ENCODE measurements at regions not wholly inside any gene's neighbourhood (a gene's known extent, or its start where the extent isn't known, plus 50 kb on each side); places are given as distances from the start of the nearest gene placed in this dataset.

DNA sequence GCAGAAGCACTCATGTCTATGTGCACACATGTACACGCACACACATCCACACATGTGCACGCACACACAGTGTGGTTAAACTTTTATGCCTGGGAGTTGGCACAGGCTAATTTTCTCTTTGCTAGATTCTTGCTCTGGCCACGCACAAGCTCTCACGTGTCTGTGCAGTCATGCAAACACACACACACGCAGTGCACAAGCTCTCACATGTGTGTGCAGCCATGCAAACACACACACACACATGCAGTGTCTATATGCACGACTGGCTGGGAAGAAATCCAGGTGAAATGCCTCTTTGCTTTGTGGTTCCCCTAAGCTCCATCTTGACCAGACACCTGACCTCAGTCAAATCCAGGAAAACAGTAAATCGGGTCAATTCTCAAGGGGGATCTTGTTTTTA, 138.0 kb downstream of the SHOX start:
- TF ChIP-seq, protein P1, sequence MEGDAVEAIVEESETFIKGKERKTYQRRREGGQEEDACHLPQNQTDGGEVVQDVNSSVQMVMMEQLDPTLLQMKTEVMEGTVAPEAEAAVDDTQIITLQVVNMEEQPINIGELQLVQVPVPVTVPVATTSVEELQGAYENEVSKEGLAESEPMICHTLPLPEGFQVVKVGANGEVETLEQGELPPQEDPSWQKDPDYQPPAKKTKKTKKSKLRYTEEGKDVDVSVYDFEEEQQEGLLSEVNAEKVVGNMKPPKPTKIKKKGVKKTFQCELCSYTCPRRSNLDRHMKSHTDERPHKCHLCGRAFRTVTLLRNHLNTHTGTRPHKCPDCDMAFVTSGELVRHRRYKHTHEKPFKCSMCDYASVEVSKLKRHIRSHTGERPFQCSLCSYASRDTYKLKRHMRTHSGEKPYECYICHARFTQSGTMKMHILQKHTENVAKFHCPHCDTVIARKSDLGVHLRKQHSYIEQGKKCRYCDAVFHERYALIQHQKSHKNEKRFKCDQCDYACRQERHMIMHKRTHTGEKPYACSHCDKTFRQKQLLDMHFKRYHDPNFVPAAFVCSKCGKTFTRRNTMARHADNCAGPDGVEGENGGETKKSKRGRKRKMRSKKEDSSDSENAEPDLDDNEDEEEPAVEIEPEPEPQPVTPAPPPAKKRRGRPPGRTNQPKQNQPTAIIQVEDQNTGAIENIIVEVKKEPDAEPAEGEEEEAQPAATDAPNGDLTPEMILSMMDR (conservative IDR thresholded peaks at IDR 0.05; ENCODE audit: low read length) = no peak
- TF ChIP-seq EZH2phosphoT487 (IDR thresholded peaks at IDR 0.05; ENCODE audit: borderline replicate concordance) = no peak
- Histone ChIP-seq H3K9me3 (ENCODE audit: insufficient read depth, low read depth, low read length) (no peaks in the 10 kb centered on the region), H3K4me3 (ENCODE audit: low read length, poor library complexity, severe bottlenecking) (no peak overlapping the region), H3K79me2 (ENCODE audit: insufficient read depth, low read length) (no peaks in the 10 kb centered on the region), H3F3A (ENCODE audit: low read depth) (no peaks in the 10 kb centered on the region), H3K9ac (ENCODE audit: low read depth, low read length, poor library complexity, severe bottlenecking) (no peak overlapping the region), H3K4me2 (ENCODE audit: low read depth, low read length, poor library complexity, severe bottlenecking) (no peak overlapping the region), H4K20me1 (ENCODE audit: insufficient read depth, low read length, poor library complexity, severe bottlenecking) (no peaks in the 10 kb centered on the region), H3K27me3 (ENCODE audit: insufficient read depth, low read length, poor library complexity, severe bottlenecking) (no peaks in the 10 kb centered on the region), H3K9me2 (replicated peaks; ENCODE audit: low read depth, low read length) (no peaks in the 10 kb centered on the region), H3K36me3 (ENCODE audit: insufficient read depth, low read length) (no peaks in the 10 kb centered on the region), H2AFZ (ENCODE audit: low read length) (no peak overlapping the region), H3K4me1 (ENCODE audit: insufficient read depth, low read length, poor library complexity, severe bottlenecking) (no peaks in the 10 kb centered on the region)

DNA sequence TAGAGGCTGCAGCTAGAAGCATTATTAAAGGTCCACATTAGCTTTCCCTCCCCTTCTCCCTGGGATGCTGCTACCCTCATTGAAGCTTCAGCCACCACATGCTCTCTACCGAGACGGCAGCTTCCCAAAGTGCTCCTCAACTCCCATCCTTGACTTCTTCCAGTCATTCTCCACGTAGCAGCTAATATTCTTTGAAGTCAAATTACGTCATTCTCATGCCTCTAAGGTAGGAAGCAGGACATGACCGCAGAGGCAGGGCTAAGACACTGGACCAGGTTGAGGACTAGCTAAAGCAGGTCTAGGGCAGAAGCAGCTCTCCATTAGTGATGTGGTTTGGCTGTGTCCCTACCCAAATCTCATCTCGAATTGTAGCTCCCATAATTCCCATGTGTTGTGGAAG, 128.3 kb downstream of the SHOX start:
- no peaks in the 10 kb centered on the region for H3K4me1 ChIP-seq (ENCODE audit: insufficient read depth, low read length, poor library complexity, severe bottlenecking)

DNA sequence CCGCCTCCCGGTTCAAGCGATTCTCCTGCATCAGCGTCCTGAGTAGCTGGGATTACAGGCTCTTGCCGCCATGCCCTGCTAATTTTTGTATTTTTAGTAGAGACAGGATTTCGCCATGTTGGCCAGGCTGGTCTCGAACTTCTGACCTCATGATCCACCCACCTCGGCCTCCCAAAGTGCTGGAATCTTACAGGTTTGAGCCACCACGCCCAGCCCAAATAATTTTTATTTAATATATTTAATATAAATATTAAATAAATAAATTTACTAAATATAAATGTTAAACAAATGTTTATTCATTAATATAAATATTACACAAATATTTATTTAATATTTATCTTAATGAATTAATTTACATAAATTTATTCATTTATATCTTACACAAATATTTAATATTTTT, 120.2 kb downstream of the SHOX start:
- TF ChIP-seq EZH2phosphoT487 (IDR thresholded peaks at IDR 0.05; ENCODE audit: borderline replicate concordance) = no peak
- TF ChIP-seq, protein P1 (conservative IDR thresholded peaks at IDR 0.05; ENCODE audit: low read length) = no peak
- Histone ChIP-seq H3K9ac (ENCODE audit: low read depth, low read length, poor library complexity, severe bottlenecking) (no peak overlapping the region), H3K4me2 (ENCODE audit: low read depth, low read length, poor library complexity, severe bottlenecking) (no peak overlapping the region), H4K20me1 (ENCODE audit: insufficient read depth, low read length, poor library complexity, severe bottlenecking) (no peaks in the 10 kb centered on the region), H3K27me3 (ENCODE audit: insufficient read depth, low read length, poor library complexity, severe bottlenecking) (no peaks in the 10 kb centered on the region), H3K36me3 (ENCODE audit: insufficient read depth, low read length) (no peaks in the 10 kb centered on the region), H3K9me3 (ENCODE audit: insufficient read depth, low read depth, low read length) (no peaks in the 10 kb centered on the region), H3K9me2 (replicated peaks; ENCODE audit: low read depth, low read length) (no peaks in the 10 kb centered on the region), H2AFZ (ENCODE audit: low read length) (no peak overlapping the region), H3K79me2 (ENCODE audit: insufficient read depth, low read length) (no peaks in the 10 kb centered on the region), H3K4me1 (ENCODE audit: insufficient read depth, low read length, poor library complexity, severe bottlenecking) (no peaks in the 10 kb centered on the region), H3K4me3 (ENCODE audit: low read length, poor library complexity, severe bottlenecking) (no peak overlapping the region), H3F3A (ENCODE audit: low read depth) (no peaks in the 10 kb centered on the region)

More for the DNA sequence above, 128.3 kb downstream of the SHOX start:
- Histone ChIP-seq H3K9me2 (replicated peaks; ENCODE audit: low read depth, low read length) (no peaks in the 10 kb centered on the region), H3K79me2 (ENCODE audit: insufficient read depth, low read length) (no peaks in the 10 kb centered on the region), H2AFZ (ENCODE audit: low read length) (no peak overlapping the region), H3K9ac (ENCODE audit: low read depth, low read length, poor library complexity, severe bottlenecking) (no peak overlapping the region), H3K4me3 (ENCODE audit: low read length, poor library complexity, severe bottlenecking) (no peak overlapping the region), H3K27me3 (ENCODE audit: insufficient read depth, low read length, poor library complexity, severe bottlenecking) (no peaks in the 10 kb centered on the region), H4K20me1 (ENCODE audit: insufficient read depth, low read length, poor library complexity, severe bottlenecking) (no peaks in the 10 kb centered on the region), H3K9me3 (ENCODE audit: insufficient read depth, low read depth, low read length) (no peaks in the 10 kb centered on the region), H3F3A (ENCODE audit: low read depth) (no peaks in the 10 kb centered on the region), H3K36me3 (ENCODE audit: insufficient read depth, low read length) (no peaks in the 10 kb centered on the region), H3K4me2 (ENCODE audit: low read depth, low read length, poor library complexity, severe bottlenecking) (no peak overlapping the region)
- TF ChIP-seq, protein P1 (conservative IDR thresholded peaks at IDR 0.05; ENCODE audit: low read length) = no peak
- no peak for TF ChIP-seq EZH2phosphoT487 (IDR thresholded peaks at IDR 0.05; ENCODE audit: borderline replicate concordance)

All from Loucy (cell line).